ENCODE measurements at regions not wholly inside any gene's neighbourhood (a gene's known extent, or its start where the extent isn't known, plus 50 kb on each side); places are given as distances from the start of the nearest gene placed in this dataset.

- intact Hi-C loops (cut with micrococcal nuclease; ENCODE audit: unreplicated experiment), result no loop called here
- no peaks in the 10 kb centered on the region for H3K36me3 Mint-ChIP-seq (ENCODE audit: insufficient read depth, unreplicated experiment)
These were observed 824.0 kb downstream of the UQCRFS1 start for GRCh38 chr19:28388988-28389387.

GRCh38 chr19:28387507-28387906 is 825.4 kb downstream of the UQCRFS1 start:
- Mint-ChIP-seq H3K4me3 (ENCODE audit: low read depth, unreplicated experiment) (no peak overlapping the region), H3K27me3 (ENCODE audit: unreplicated experiment) (peaks cover 15% of the 10 kb centered on the region), H3K9me3 (ENCODE audit: low read depth, unreplicated experiment) (peaks cover 6% of the 10 kb centered on the region), H3K27ac (ENCODE audit: unreplicated experiment) (no peak overlapping the region), H3K4me1 (ENCODE audit: low read depth, unreplicated experiment) (no peaks in the 10 kb centered on the region), H3K36me3 (ENCODE audit: insufficient read depth, unreplicated experiment) (no peaks in the 10 kb centered on the region)
- CTCF ChIA-PET, result no interaction called here
- DNase-seq, result no peak
- TF ChIP-seq CTCF (IDR thresholded peaks at IDR 0.05; ENCODE audit: unreplicated experiment), result no peak
- BruUV-seq (replicated peaks), result no TSS peak
- intact Hi-C loops (cut with micrococcal nuclease; ENCODE audit: unreplicated experiment), result no loop called here

More at GRCh38 chr19:28388988-28389387, 824.0 kb downstream of the UQCRFS1 start:
- no TSS peak for BruUV-seq (replicated peaks)
- Mint-ChIP-seq H3K4me3 (ENCODE audit: low read depth, unreplicated experiment) (no peak overlapping the region), H3K4me1 (ENCODE audit: low read depth, unreplicated experiment) (no peaks in the 10 kb centered on the region), H3K27me3 (ENCODE audit: unreplicated experiment) (peaks cover 15% of the 10 kb centered on the region), H3K9me3 (ENCODE audit: low read depth, unreplicated experiment) (peaks cover 6% of the 10 kb centered on the region), H3K27ac (ENCODE audit: unreplicated experiment) (no peak overlapping the region)
- TF ChIP-seq CTCF (IDR thresholded peaks at IDR 0.05; ENCODE audit: unreplicated experiment), result no peak
- no peak for DNase-seq
- CTCF ChIA-PET, result interaction anchor here (0.6 kb wide), 1 partner anchor 224 kb away, joined by 3 read pairs; no protein-coding TSS in a partner anchor

- Mint-ChIP-seq H3K4me1 (ENCODE audit: low read depth, unreplicated experiment) (no peaks in the 10 kb centered on the region), H3K36me3 (ENCODE audit: insufficient read depth, unreplicated experiment) (no peaks in the 10 kb centered on the region), H3K27me3 (ENCODE audit: unreplicated experiment) (peaks cover 19% of the 10 kb centered on the region), H3K27ac (ENCODE audit: unreplicated experiment) (no peak overlapping the region), H3K4me3 (ENCODE audit: low read depth, unreplicated experiment) (no peak overlapping the region), H3K9me3 (ENCODE audit: low read depth, unreplicated experiment) (peaks cover 6% of the 10 kb centered on the region)
- no peak for DNase-seq
- intact Hi-C loops (cut with micrococcal nuclease; ENCODE audit: unreplicated experiment), result no loop called here
- BruUV-seq (replicated peaks), result no TSS peak
- TF ChIP-seq CTCF (IDR thresholded peaks at IDR 0.05; ENCODE audit: unreplicated experiment), result no peak
- CTCF ChIA-PET, result no interaction called here
These were observed 826.5 kb downstream of the UQCRFS1 start for GRCh38 chr19:28386470-28386869.

GRCh38 chr19:28386066-28386465 is 826.9 kb downstream of the UQCRFS1 start:
- Mint-ChIP-seq H3K4me1 (ENCODE audit: low read depth, unreplicated experiment) (no peaks in the 10 kb centered on the region), H3K27me3 (ENCODE audit: unreplicated experiment) (peaks cover 23% of the 10 kb centered on the region), H3K36me3 (ENCODE audit: insufficient read depth, unreplicated experiment) (no peaks in the 10 kb centered on the region), H3K9me3 (ENCODE audit: low read depth, unreplicated experiment) (peaks cover 6% of the 10 kb centered on the region), H3K4me3 (ENCODE audit: low read depth, unreplicated experiment) (no peak overlapping the region), H3K27ac (ENCODE audit: unreplicated experiment) (no peak overlapping the region)
- CTCF ChIA-PET, result no interaction called here
- intact Hi-C loops (cut with micrococcal nuclease; ENCODE audit: unreplicated experiment), result no loop called here
- BruUV-seq (replicated peaks), result no TSS peak
- no peak for TF ChIP-seq CTCF (IDR thresholded peaks at IDR 0.05; ENCODE audit: unreplicated experiment)
- no peak for DNase-seq

Measured in Calu3 (cell line).